CD4-positive, alpha-beta memory T cell (primary cell): ENCODE measurements at regions not wholly inside any gene's neighbourhood (a gene's known extent, or its start where the extent isn't known, plus 50 kb on each side); places are given as distances from the start of the nearest gene placed in this dataset.

Source experiments
- CTCF ChIA-PET: fragments of 350-600 bp; sonication (Branson Sonifier 250); formaldehyde crosslinking; loops from one replicate; lab custom pipeline; 2021; ENCODE audit warnings: inconsistent platforms; ENCODE audit not compliant: partially characterized antibody; lab: Charles Lee
- POLR2A ChIA-PET: fragments of 350-600 bp; sonication (Branson Sonifier 250); formaldehyde crosslinking; loops from one replicate; lab custom pipeline; 2021; ENCODE audit not compliant: partially characterized antibody; lab: Charles Lee
- DNase-seq, 5 donors: peaks; one replicate each; pipeline versions ENCODE4 v3.0.0 to v3.0.0-alpha.2; 2020 to 2022; ENCODE audit warnings: mixed read lengths in 1 of 5
- H3K27ac ChIP-seq: one replicate; pipeline ENCODE4 v1.7.0; 2013; ENCODE audit warnings: low read depth, low read length
- H3K27me3 ChIP-seq: 2 replicates; pipeline ENCODE4 v1.7.0; 2013; ENCODE audit warnings: mild to moderate bottlenecking, low read length, moderate library complexity; ENCODE audit not compliant: insufficient read depth
- H3K36me3 ChIP-seq: 2 replicates; pipeline ENCODE4 v1.7.0; 2013; ENCODE audit warnings: mild to moderate bottlenecking, low read length, moderate library complexity; ENCODE audit not compliant: insufficient read depth
- H3K4me1 ChIP-seq: 2 replicates; pipeline ENCODE4 v1.7.0; 2013; ENCODE audit warnings: mild to moderate bottlenecking, low read length, moderate library complexity; ENCODE audit not compliant: insufficient read depth
- H3K4me3 ChIP-seq, 2 donors: one replicate each; pipeline ENCODE4 v1.7.0; 2013; ENCODE audit warnings: low read length in 2 of 2, mild to moderate bottlenecking in 1 of 2
- H3K9me3 ChIP-seq, 2 donors: one replicate each; pipeline ENCODE4 v1.7.0; 2013; ENCODE audit warnings: low read length in 2 of 2, control low read depth in 1 of 2; ENCODE audit not compliant: control insufficient read depth in 1 of 2
- H3K27ac Mint-ChIP-seq, 7 donors: one replicate each; pipeline ENCODE4 v1.8.0; 2020 to 2021; ENCODE audit warnings: mixed read lengths in 7 of 7, mild to moderate bottlenecking in 6 of 7, inconsistent platforms in 3 of 7, moderate library complexity in 3 of 7
- H3K27me3 Mint-ChIP-seq, 2 donors: one replicate each; pipeline ENCODE4 v1.8.0; 2020 to 2021; ENCODE audit warnings: mixed read lengths in 2 of 2
- H3K36me3 Mint-ChIP-seq, 2 donors: one replicate each; pipeline ENCODE4 v1.8.0; 2020 to 2021; ENCODE audit warnings: mixed read lengths in 2 of 2, inconsistent platforms in 1 of 2, mild to moderate bottlenecking in 1 of 2
- H3K4me1 Mint-ChIP-seq, 4 donors: one replicate each; pipeline ENCODE4 v1.8.0; 2020 to 2021; ENCODE audit warnings: mixed read lengths in 4 of 4, mild to moderate bottlenecking in 1 of 4
- H3K4me3 Mint-ChIP-seq, 8 donors: one replicate each; pipeline ENCODE4 v1.8.0; 2020 to 2021; ENCODE audit warnings: mixed read lengths in 8 of 8, mild to moderate bottlenecking in 7 of 8, moderate library complexity in 6 of 8, inconsistent platforms in 3 of 8
- H3K9me3 Mint-ChIP-seq, 8 donors: one replicate each; pipeline ENCODE4 v1.8.0; 2020 to 2021; ENCODE audit warnings: mixed read lengths in 8 of 8, mild to moderate bottlenecking in 5 of 8, inconsistent platforms in 3 of 8, moderate library complexity in 1 of 8
- intact Hi-C: fragments of 100-400 bp; cut with micrococcal nuclease; formaldehyde crosslinking; loops from one replicate; pipeline ENCODE4 v1.15.1; 2023

DNA sequence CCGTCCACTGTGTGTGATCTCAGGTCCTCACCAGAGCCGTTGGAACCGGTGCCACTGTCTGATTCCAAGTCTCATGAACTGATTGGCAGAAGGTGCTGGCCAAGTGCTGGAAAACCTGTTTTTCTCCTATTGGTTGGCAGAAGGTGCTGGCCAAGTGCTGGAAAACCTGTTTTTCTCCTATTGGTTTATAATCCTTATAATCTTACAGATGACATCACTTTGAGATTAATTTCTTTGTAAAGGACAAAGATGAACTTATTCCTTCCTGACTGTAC lies 1106.3 kb downstream of the BRD1 start:
- peaks cover 3 to 9% of the 10 kb centered on the region in 2 donors for H3K27me3 Mint-ChIP-seq

DNA sequence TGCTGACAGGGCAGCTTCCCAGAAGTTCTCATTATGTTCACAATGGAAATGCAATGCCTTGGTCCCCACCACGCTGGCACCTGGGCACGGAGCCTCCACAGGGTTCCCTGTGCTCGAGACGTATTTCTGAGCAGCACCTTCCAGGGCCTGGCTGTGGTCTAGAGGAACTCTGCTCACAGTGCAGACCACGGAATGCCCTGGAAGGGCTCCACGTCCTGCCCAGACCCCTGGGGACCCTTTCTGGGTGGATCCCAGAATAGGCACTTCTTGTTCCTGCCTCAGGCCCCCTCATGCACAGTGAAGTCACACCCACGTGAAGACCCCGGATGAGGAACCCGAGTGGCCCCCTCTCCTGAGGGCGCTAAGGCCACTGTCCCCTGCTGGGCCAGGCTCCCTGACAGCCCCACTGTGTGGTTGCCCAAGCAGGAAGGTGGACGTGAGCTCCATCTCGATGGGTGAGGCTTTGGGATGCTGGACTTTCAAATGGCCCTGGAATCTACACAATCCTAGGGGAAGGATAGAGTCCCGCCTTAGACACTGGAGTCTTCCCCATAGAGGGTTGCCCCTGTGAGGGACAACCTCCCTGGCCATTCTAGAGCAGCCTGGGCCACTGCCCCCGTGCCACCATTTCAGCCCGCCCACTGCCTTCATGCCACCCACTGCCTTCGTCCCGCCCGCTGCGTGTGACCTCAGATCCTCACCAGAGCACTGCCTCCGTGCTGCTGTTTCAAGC lies 1106.8 kb downstream of the BRD1 start:
- Mint-ChIP-seq H3K36me3 (no peaks in the 10 kb centered on the region), H3K4me3 (no peak overlapping the region), H3K9me3 (peaks cover 0 to 12% (median 2%) of the 10 kb centered on the region in 8 donors), H3K4me1 (no peaks in the 10 kb centered on the region), H3K27ac (no peak overlapping the region), H3K27me3 (peaks cover 3 to 7% of the 10 kb centered on the region in 2 donors)
- intact Hi-C loops: no loop called here
- H3K9me3 ChIP-seq: no peaks in the 10 kb centered on the region
- POLR2A ChIA-PET: no interaction called here
- H3K4me3 ChIP-seq: no peak overlapping the region
- CTCF ChIA-PET: no interaction called here
- H3K27ac ChIP-seq: no peak overlapping the region
- H3K36me3 ChIP-seq: no peaks in the 10 kb centered on the region
- H3K4me1 ChIP-seq: no peaks in the 10 kb centered on the region
- no peak for DNase-seq
- no peaks in the 10 kb centered on the region for H3K27me3 ChIP-seq

More for the DNA sequence above, 1106.3 kb downstream of the BRD1 start:
- H3K4me1 ChIP-seq: no peaks in the 10 kb centered on the region
- H3K36me3 Mint-ChIP-seq: no peaks in the 10 kb centered on the region
- H3K9me3 Mint-ChIP-seq: peaks cover 0 to 14% (median 6%) of the 10 kb centered on the region in 8 donors
- POLR2A ChIA-PET: no interaction called here
- H3K27ac ChIP-seq: no peak overlapping the region
- H3K27ac Mint-ChIP-seq: no peak overlapping the region
- H3K4me1 Mint-ChIP-seq: no peaks in the 10 kb centered on the region
- intact Hi-C loops: no loop called here
- no peak overlapping the region for H3K4me3 ChIP-seq
- no peaks in the 10 kb centered on the region for H3K9me3 ChIP-seq
- no peaks in the 10 kb centered on the region for H3K27me3 ChIP-seq
- no peak overlapping the region for H3K4me3 Mint-ChIP-seq
- no peaks in the 10 kb centered on the region for H3K36me3 ChIP-seq
- no peak for DNase-seq
- CTCF ChIA-PET: no interaction called here

DNA sequence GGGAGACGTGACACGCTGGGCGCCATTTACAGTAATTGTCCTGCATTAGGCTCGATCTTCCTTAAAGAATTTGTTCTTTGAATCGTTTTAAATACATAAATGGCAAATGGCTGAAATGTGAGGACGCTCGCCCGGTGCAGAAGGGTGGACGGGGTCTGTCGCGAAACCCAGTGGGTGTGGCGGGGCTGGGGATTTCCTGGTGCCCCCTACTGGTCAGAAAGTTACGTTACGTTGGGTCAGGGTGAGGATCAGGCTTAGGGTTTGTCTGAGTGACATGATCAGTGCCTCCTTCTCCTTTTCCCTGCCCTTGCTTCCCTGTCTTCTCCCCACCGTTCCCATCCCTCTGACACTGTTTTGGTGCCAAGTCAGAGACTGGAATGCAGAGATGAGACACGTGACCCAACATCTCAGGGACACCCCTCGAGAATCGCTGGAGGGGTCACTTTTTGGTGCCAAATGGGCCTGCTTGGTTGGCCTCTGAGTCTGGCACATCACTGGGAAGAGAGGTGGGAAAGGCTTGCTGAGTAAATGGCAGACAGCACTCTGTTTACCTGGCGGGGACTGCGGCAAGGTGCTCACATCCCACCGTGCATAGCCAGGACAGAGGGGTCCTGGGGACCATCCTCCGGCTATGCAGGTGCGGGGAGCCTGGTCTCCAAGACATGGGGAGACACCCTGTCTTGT lies 1107.6 kb downstream of the BRD1 start:
- Mint-ChIP-seq H3K4me1 (no peaks in the 10 kb centered on the region), H3K4me3 (no peak overlapping the region), H3K27me3 (peaks cover 3 to 7% of the 10 kb centered on the region in 2 donors), H3K27ac (no peak overlapping the region), H3K36me3 (no peaks in the 10 kb centered on the region), H3K9me3 (peaks cover 0 to 11% (median 1%) of the 10 kb centered on the region in 8 donors)
- H3K36me3 ChIP-seq: no peaks in the 10 kb centered on the region
- H3K27ac ChIP-seq: no peak overlapping the region
- no peak overlapping the region for H3K4me3 ChIP-seq
- no peaks in the 10 kb centered on the region for H3K4me1 ChIP-seq
- ChIA-PET POLR2A (no interaction called here), CTCF (no interaction called here)
- DNase-seq: no peak
- H3K27me3 ChIP-seq: no peaks in the 10 kb centered on the region
- intact Hi-C loops: no loop called here
- no peaks in the 10 kb centered on the region for H3K9me3 ChIP-seq

DNA sequence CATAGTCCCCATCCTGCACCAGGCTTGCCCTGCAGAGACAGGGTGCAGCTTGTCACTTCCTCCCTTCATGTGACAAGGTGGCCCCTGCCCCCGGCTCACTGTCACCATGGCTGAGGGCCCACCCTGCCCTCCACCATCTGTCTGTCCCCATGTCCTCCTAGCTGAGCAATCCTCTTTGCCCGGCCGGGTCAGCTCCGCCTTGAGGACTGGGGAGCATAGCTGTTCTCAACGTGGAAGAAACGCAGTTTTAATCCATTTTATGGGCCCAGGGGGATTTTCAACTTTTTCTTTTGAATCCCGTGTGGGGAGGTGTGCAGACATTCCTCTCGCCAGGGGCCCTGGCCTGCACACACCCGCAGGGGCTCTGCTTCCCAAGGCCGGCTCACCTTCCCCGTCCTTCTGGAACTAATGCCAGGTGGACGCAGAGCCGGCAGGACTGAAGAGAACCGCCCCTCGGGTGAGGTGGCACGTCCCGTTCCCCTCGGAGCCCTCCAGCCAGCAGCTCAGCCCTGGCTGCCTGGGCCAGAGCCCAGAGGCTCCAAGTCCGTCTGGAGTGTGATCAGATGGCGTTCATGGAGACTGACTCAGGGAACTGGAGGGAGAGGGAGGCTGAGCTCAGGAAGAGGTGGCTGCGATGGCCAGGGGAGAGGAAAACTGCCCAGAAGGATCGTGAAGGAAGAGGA lies 1108.7 kb downstream of the BRD1 start:
- CTCF ChIA-PET: no interaction called here
- Histone ChIP-seq H3K4me1 (no peaks in the 10 kb centered on the region), H3K27me3 (no peaks in the 10 kb centered on the region), H3K27ac (no peak overlapping the region), H3K4me3 (no peak overlapping the region), H3K36me3 (no peaks in the 10 kb centered on the region), H3K9me3 (no peaks in the 10 kb centered on the region)
- H3K27ac Mint-ChIP-seq: no peak overlapping the region
- no peaks in the 10 kb centered on the region for H3K4me1 Mint-ChIP-seq
- intact Hi-C loops: no loop called here
- DNase-seq: no peak
- H3K4me3 Mint-ChIP-seq: no peak overlapping the region
- POLR2A ChIA-PET: no interaction called here
- no peaks in the 10 kb centered on the region for H3K36me3 Mint-ChIP-seq
- H3K9me3 Mint-ChIP-seq: peaks cover 0 to 14% (median 2%) of the 10 kb centered on the region in 8 donors
- peaks cover 3 to 7% of the 10 kb centered on the region in 2 donors for H3K27me3 Mint-ChIP-seq

DNA sequence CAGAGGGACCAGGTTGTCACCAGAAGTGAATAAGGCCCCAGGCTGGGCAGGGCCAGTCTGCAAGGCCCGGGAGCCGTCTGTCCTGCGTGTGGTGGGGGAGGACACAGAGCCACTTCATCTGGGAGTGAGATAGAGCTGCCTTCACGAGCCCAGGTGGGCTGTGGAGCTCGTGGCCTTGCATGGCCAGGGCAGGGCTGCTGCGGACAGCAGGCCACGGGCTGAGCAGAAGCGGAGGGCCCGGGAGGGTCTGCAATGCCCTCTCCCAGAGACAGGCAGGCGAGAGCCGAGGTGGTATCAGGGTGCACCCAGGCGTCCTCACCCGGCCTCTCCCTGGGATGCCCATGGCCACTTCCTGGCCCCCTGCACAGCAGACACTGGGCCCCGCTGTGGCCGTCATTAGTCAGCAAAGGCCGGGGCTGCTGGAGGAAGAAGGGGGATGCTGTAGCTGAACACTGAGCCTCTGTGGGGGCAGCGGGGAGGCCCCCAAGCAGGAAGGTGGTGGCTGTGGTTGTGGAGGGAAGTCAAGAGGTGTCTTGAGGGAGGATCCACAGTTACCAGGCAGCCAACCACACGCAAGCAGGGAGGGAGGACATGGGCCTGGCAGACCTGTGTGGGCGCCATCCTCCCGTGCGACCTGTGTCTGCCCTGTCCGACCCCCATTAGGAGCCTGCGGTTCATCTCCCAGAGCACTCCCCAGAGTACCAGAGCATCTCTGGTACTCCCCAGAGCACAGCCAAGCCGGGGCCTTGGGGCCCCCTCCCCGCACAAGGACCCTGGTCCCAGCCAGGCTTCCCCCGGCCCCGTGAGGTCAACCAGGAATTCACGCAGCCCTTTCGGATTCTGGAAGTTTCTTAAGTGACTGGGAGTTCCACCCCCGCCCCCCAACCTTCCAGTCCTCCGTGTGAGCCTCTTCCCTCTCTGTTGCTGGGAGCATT lies 1109.5 kb downstream of the BRD1 start:
- DNase-seq: no peak
- no peaks in the 10 kb centered on the region for H3K4me1 Mint-ChIP-seq

DNA sequence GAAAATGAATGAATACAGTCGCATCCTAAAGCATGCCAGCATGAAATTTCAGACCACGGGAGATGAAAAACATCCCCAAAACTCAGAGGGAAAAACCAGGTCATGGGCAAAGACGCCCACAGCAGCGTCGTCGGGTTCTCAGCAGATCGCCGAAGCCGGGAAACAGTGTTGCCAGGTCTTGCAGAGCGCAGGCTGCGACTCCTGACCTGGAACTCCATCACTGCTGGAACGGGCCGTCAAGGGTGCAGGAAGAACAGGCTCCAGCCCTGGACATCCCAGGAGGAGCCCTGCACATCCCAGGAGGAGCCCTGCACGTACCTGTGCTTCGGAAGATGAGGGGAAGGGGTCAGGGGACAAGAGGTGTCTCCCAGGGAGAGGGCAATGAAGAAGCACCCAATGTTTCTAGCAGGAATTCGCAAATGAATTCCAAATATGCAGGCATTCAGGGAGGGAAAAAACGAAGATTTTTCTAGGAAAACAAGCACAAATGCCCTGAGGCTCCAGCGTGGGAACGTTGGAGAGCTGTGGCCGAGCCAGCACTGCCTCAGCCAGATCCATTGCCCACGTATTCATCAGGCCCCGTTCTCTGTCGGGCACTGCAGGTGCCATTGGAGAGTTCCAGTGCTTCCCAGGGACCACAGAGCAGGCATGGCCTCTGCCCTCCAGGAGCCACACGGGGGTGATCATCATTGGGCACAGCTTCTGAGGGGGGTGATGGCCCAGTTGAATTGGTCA lies 1110.4 kb downstream of the BRD1 start:
- Histone ChIP-seq H3K36me3 (no peaks in the 10 kb centered on the region), H3K4me3 (no peak overlapping the region), H3K27ac (no peak overlapping the region), H3K4me1 (no peaks in the 10 kb centered on the region), H3K27me3 (no peaks in the 10 kb centered on the region), H3K9me3 (no peaks in the 10 kb centered on the region)
- POLR2A ChIA-PET: no interaction called here
- CTCF ChIA-PET: no interaction called here
- no peak overlapping the region for H3K27ac Mint-ChIP-seq
- H3K9me3 Mint-ChIP-seq: peaks cover 0 to 14% (median 2%) of the 10 kb centered on the region in 8 donors
- DNase-seq: no peak
- H3K27me3 Mint-ChIP-seq: peaks cover 3 to 6% of the 10 kb centered on the region in 2 donors
- no peaks in the 10 kb centered on the region for H3K36me3 Mint-ChIP-seq
- H3K4me3 Mint-ChIP-seq: no peak overlapping the region
- H3K4me1 Mint-ChIP-seq: no peaks in the 10 kb centered on the region
- intact Hi-C loops: no loop called here

More for the DNA sequence above, 1109.5 kb downstream of the BRD1 start:
- Histone ChIP-seq H3K4me3 (no peak overlapping the region), H3K27me3 (no peaks in the 10 kb centered on the region), H3K27ac (no peak overlapping the region), H3K36me3 (no peaks in the 10 kb centered on the region), H3K9me3 (no peaks in the 10 kb centered on the region), H3K4me1 (no peaks in the 10 kb centered on the region)
- Mint-ChIP-seq H3K27ac (no peak overlapping the region), H3K4me3 (no peak overlapping the region), H3K36me3 (no peaks in the 10 kb centered on the region), H3K27me3 (peaks cover 3 to 7% of the 10 kb centered on the region in 2 donors), H3K9me3 (peaks cover 0 to 14% (median 2%) of the 10 kb centered on the region in 8 donors)
- ChIA-PET POLR2A (no interaction called here), CTCF (no interaction called here)
- intact Hi-C loops: no loop called here
